WERI-Rb-1 (cell line): ENCODE measurements at regions not wholly inside any gene's neighbourhood (a gene's known extent, or its start where the extent isn't known, plus 50 kb on each side); places are given as distances from the start of the nearest gene placed in this dataset.

ENCODE experiments used
- DNase-seq: peaks from one replicate; pipeline ENCODE4 v3.0.0-alpha.2; 2020
- H3K27ac ChIP-seq: fragments of 250-450 bp; sonication (Bioruptor Pico); 2 replicates; pipeline ENCODE4 v1.5.1; 2020; ENCODE audit warnings: mild to moderate bottlenecking, moderate library complexity
- H3K27me3 ChIP-seq: fragments of 250-450 bp; sonication (Bioruptor Pico); 2 replicates; pipeline ENCODE4 v1.5.1; 2021; ENCODE audit warnings: mild to moderate bottlenecking, low read depth, moderate library complexity; ENCODE audit not compliant: insufficient read depth, severe bottlenecking
- H3K36me3 ChIP-seq: fragments of 250-450 bp; sonication (Bioruptor Pico); 2 replicates; pipeline ENCODE4 v1.5.1; 2020; ENCODE audit warnings: mild to moderate bottlenecking, moderate library complexity
- H3K4me3 ChIP-seq: 2 replicates; pipeline ENCODE4 v1.5.1; 2011; ENCODE audit warnings: low read depth, mild to moderate bottlenecking, control low read depth, low read length
- H3K9me3 ChIP-seq: fragments of 250-450 bp; sonication (Bioruptor Pico); 2 replicates; pipeline ENCODE4 v1.5.1; 2021; ENCODE audit warnings: mild to moderate bottlenecking, moderate library complexity; ENCODE audit not compliant: severe bottlenecking
- TF ChIP-seq, protein P1 (sequence below): IDR thresholded peaks from 2 replicates; pipeline ENCODE4 v1.5.1; 2011; ENCODE audit warnings: low read depth, mild to moderate bottlenecking, control low read depth, inconsistent platforms, low read length

DNA sequence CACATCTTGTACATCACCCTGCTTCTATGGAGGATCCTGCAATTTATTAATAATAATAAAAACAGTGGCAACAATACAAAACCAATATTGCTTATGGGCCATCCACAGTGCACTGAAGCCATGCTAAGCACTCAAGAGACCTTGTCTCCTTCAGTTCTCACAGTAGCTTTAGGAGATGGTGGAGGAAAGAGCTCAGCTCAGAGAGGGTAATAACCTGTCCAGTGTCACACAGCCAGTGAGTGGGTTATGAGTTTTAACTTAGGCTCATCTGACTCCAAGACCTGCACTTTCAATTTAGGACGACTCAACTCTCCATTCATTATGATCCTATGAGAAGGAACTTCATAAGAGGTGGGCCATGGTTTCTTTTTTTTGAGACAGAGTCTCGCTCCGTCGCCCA, 347.6 kb upstream of the RUNX1 start:
- Histone ChIP-seq H3K36me3 (no peaks in the 10 kb centered on the region), H3K9me3 (no peaks in the 10 kb centered on the region), H3K27ac (no peak overlapping the region), H3K27me3 (peaks cover 95% of the 10 kb centered on the region), H3K4me3 (no peak overlapping the region)
- no peak for DNase-seq
- TF ChIP-seq, protein P1, sequence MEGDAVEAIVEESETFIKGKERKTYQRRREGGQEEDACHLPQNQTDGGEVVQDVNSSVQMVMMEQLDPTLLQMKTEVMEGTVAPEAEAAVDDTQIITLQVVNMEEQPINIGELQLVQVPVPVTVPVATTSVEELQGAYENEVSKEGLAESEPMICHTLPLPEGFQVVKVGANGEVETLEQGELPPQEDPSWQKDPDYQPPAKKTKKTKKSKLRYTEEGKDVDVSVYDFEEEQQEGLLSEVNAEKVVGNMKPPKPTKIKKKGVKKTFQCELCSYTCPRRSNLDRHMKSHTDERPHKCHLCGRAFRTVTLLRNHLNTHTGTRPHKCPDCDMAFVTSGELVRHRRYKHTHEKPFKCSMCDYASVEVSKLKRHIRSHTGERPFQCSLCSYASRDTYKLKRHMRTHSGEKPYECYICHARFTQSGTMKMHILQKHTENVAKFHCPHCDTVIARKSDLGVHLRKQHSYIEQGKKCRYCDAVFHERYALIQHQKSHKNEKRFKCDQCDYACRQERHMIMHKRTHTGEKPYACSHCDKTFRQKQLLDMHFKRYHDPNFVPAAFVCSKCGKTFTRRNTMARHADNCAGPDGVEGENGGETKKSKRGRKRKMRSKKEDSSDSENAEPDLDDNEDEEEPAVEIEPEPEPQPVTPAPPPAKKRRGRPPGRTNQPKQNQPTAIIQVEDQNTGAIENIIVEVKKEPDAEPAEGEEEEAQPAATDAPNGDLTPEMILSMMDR: no peak

DNA sequence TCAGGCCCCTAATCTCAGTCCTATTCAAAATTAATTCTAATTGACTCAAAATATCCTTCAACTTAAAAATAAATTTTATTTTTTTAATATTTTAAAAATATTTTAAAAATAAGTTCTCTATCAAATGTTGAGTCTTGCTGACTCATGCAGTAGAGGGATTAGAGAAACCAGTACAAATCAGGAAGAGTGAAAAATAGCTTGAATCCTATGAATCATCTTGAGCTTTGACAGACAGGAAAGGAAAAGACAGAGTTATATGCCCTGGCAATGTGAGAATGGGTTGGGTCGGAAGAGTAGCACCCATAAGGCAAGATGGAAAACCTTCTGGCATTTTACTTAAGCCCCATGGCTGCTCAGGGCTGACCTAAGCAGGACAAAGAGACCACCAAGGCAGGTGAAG, 346.6 kb upstream of the RUNX1 start:
- Histone ChIP-seq H3K27ac (no peak overlapping the region), H3K4me3 (no peak overlapping the region), H3K36me3 (no peaks in the 10 kb centered on the region), H3K9me3 (no peaks in the 10 kb centered on the region), H3K27me3 (peaks cover 93% of the 10 kb centered on the region)
- TF ChIP-seq, protein P1: no peak
- DNase-seq: no peak

DNA sequence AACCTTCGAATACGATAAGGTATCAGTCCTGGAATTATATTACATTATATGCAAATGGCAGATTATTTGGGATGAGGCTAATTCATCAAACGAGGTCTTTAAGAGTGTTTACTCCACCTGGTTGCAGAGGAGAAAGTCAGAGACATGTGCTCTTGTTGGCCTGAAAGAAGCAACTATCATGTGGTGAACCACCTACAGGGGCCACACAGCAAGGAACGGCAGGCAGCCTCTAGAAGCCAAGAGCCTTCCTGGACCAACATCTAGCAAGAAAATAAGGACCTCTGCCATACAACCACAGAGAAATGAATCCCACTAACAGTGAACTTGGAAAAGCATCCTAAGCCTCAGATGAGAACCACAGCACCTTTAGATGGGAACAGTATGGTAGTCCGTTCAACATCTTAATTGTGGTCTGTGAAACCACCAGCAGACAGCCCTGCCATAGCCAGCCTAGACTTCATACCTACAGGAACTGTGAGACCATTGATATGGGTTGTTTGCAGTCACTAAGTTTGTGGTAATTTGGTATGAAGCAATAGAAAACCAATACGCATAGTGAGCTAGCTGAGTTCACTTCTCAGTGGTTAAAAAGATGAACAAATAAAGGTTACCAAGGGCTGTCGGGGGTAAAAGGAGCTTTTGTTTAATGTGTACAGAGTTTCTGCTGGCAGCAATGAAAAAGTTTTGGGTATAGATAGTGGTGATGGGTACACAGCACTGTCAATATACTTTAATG, 345.7 kb upstream of the RUNX1 start:
- H3K4me3 ChIP-seq: no peak overlapping the region
- DNase-seq: no peak
- no peak overlapping the region for H3K27ac ChIP-seq
- no peaks in the 10 kb centered on the region for H3K36me3 ChIP-seq
- TF ChIP-seq, protein P1: no peak
- H3K27me3 ChIP-seq: peaks cover 91% of the 10 kb centered on the region
- no peaks in the 10 kb centered on the region for H3K9me3 ChIP-seq

DNA sequence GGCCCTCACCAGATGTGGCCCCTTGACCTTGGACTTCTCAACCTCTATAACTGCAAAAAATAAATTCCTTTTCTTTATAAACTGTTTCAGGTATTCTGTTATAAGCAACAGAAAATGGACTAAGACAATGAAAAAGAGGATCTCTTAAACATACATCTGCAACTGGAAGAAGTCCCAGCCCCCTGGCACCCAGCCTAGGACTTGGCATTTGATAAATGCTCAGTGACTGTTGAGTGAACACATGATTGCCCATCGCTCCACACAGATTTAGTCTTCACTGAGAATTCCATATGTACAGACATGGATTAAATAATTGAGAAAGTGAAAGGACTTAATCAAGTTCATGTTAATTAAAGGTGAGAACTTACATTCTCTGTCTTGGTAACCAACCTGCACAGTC, 344.9 kb upstream of the RUNX1 start:
- TF ChIP-seq, protein P1: no peak
- no peak for DNase-seq
- Histone ChIP-seq H3K9me3 (no peaks in the 10 kb centered on the region), H3K27me3 (peaks cover 88% of the 10 kb centered on the region), H3K4me3 (no peak overlapping the region), H3K27ac (no peak overlapping the region), H3K36me3 (no peaks in the 10 kb centered on the region)

DNA sequence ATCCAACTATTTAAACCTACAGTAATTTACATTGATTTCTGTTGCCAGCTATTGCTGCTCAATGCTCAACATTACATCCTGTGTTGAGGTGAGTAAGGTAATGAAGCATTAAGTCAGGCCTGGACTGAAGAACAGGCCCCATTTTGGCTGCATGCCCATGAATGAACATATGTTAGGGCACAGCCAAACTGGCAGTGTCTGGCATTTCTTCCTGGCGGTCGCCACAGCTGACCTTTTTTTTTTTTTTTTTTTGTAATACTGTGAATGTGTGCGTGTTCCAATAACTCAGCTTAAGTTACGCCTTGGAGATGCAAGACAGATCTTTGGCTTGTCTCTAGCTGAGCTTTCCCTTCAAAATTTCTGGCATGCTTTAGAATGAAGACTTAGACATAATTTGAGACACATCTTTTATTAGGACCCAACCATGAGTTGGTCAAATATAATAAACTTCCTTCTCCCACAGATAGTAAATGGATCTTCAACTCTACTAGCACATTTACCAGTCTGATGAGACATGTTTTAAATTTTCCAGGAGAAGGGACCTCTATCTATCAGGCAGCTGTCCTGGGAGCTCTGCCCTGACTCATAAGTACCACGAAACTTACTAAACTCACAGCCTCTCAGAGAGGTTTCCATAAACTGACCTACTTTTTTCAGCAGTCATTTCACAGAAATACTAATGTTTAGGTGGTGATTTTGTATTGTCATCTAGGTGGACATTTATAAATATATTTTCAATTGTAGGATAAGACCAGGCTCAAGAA, 341.1 kb upstream of the RUNX1 start:
- Histone ChIP-seq H3K9me3 (no peaks in the 10 kb centered on the region), H3K4me3 (no peak overlapping the region), H3K27me3 (peaks cover 83% of the 10 kb centered on the region), H3K36me3 (no peaks in the 10 kb centered on the region), H3K27ac (no peak overlapping the region)
- no peak for DNase-seq
- TF ChIP-seq, protein P1: no peak
